ENCODE measurements at regions not wholly inside any gene's neighbourhood (a gene's known extent, or its start where the extent isn't known, plus 50 kb on each side); places are given as distances from the start of the nearest gene placed in this dataset.
A peak's percentile ranks its signal among the peaks of the same experiment; 100 is the strongest.

DNA sequence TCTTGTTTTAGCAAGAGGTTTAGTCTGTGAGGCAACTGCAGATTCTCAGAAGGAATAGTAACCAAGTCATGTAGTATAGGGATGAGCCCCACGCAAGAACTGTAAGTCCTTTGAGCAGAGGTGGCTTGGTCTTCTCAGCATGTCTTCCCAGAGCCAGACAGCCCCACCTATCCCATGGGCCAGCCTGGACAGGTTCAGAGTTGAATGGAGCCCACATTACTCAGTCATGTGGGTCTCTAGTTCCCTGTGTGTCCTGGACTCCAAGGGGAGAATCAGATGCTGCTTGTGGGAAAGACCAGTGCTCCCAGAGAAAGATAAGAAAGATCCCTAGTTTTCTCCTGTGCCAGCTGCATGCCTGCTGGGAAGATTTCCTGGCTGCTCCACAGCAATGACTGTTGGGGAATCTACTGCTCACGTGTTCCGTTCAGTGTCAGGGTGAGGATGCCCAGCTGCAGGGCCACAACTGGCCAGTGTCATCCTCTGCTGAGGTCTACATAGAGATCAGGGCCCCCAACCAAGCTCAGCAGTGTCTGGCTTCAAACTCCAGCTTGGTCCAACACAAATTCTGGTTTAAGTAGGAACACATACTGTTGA is 66.9 kb upstream of the UNC5B start:
- no peak for DNase-seq (ENCODE audit: low read depth)

DNA sequence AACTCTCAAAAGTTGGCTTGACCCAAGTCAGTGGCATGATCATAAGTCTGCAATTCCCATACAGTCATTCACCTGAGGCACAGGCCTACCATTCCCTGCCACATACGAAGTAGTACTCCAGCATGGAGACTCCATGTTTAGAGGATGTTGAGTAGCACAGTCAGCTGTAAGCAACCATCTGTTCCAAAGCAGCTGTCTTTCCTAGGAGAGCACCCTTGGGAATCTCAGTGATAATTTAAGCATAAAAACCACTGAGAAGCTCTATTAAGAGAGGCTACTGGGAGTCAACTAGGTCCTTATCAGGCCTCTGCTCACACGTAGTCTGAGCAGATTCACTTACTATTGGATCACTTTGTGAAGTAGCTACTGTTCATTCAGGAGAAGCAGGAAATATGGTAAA is 61.6 kb upstream of the UNC5B start:
- DNase-seq (ENCODE audit: low read depth): no peak

DNA sequence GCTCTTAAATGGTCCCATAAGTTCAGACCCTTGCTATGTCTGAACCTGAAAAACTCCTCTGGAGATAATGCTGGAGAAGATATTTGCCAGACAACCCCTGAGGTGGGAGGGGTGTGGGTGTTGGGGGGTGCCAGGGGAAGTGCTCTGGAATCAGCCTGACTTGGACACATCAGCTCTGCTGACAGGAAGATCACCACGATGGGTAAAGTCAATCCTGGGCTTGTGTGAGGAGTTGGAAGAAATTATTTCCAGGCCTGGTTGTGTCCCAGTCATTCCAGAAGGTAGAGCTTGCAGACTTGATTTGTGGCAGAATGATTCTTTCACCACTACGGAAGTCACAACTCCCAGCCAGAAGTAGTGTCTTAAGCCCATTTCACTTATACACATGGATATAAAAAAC is 60.3 kb upstream of the UNC5B start:
- DNase-seq (ENCODE audit: low read depth): no peak

DNA sequence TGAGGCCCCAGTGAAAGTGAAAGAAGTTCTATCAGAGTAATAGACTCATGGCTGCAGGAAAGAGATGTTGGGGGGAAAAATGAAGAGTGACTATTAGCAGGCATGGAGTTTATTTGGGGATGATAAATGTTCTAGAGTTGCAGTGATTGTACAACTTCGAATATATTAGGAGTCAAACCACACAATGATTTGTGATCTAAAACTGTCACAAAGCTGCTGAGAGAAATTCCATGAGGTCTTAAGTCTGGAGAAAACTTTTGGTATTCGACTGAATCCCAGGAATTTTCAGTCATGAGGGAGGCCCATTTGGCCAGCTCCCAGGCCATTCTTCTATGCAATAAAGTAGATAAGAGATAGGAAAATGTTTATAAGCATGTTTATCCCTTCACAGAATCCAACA is 55.9 kb upstream of the UNC5B start:
- peak; percentile 73 for DNase-seq (ENCODE audit: low read depth)

DNA sequence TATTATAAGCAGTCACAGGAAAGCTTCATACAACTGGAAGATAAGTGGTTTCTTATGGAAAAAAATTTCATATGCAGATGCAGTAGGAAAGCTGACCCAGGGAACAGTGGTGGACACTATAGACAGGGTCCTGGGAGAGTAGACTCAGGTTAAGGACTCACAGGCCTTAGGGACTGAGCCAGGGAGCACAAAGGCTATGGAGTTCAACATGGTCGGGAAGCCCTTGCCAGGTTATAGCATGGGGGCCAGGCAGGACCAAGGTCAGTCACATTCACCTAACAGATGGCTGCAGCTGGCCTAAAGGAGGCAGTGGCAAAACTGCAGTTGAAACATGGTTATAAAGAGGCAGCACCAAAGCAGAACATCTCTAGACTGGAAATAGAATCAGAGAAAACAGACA is 54.9 kb upstream of the UNC5B start:
- no peak for DNase-seq (ENCODE audit: low read depth)

DNA sequence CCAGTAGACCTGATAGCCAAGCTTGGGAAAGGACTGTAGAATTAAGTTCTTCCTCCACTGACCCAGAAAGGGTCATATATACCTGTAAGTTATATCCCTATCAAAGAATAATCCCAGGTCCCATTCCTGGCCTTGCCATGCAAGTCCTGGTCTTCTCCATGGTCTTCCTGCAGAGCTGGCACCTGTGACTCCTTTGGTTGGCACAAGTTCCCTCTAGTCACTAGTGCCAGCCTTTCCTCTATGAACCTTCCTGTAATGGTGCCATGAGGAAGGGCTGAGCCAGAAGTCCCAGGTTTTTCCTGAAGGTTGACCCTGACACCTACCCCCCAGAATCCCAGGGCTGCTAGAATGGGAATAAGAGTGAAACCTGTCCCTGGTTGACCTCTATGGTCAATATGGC is 54.1 kb upstream of the UNC5B start:
- DNase-seq (ENCODE audit: low read depth): no peak

DNA sequence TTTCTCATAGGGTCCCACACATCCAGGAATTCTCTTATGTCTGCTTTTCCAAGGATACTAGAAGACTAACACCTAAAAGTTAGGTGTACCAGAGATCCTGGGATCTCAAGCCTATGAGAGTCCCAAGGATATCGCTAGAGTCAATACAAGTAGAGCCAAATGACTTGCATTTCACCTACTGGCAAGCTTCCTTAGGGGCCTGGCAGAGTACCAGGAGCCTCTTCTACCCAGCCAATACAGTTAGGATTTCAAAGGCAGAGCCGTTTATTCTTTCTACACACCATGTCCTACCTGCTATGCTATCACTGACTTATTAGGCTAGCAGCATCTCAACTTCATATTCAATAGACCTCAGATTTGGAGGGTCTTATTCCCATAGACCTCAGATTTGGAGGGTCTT is 53.5 kb upstream of the UNC5B start:
- no peak for DNase-seq (ENCODE audit: low read depth)

DNA sequence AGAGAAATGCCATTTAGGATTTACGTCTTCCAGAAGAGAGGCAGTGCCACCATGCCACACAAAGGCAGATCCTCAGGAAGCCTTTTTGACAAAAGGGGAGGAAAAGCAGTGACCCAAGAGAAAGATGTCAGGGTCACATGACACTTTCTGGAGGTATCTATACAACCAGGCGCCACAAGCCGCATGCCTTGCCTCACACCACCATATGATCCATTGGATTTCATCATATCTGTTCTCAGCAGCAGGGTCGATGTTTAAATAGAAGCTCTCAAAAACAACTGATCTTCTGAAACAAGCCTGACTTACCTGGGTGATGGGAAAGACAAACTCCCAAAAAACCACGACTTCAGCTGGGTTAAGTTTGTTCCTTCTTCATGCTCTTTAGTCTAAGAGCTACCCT is 52.5 kb upstream of the UNC5B start:
- no peak for DNase-seq (ENCODE audit: low read depth)

DNA sequence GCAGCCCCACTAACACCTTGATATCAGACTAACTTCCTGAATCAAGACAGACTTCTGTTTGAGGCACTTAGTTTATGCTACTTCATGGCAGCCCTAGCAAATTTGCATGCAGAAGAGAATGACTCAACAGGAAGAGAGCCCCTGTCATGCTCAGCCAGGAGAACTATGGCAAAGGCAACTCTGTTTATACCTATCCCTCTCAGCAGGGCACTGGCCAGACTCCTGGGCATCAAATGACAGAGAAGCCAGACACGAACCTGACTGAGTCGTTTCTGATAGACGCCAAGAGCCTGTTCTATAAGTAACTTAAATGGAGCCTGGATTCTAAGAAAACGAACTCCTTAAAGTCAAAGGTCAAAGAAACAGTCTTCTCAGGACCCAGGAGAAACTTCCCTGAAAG is 50.9 kb upstream of the UNC5B start:
- DNase-seq (ENCODE audit: low read depth): no peak

Measured in amniotic epithelial cell (primary cell).